IMR-90 (cell line): ENCODE measurements at regions not wholly inside any gene's neighbourhood (a gene's known extent, or its start where the extent isn't known, plus 50 kb on each side); places are given as distances from the start of the nearest gene placed in this dataset.

Experiments used
- ATAC-seq: fragments of 200-7000 bp; cut with Tn5 transposase; 2 replicates; pipeline ENCODE4 v1.9.1; 2020; ENCODE audit warnings: low read depth, mild to moderate bottlenecking, moderate library complexity
- BruUV-seq: library from RNA; stranded (reverse); fragments of 400-500 nt; replicated peaks from 2 replicates; lab custom pipeline; 2021; lab: Mats Ljungman, UMichigan
- CTCF ChIA-PET: fragments of 300-600 bp; formaldehyde crosslinking; extraction: SDS; loops from one replicate; lab custom pipeline; 2021; ENCODE audit warnings: antibody characterized with exemption; lab: Yijun Ruan, JAX
- POLR2A ChIA-PET: fragments of 300-600 bp; sonication (Branson Sonifier 250); formaldehyde crosslinking; loops from one replicate; lab custom pipeline; 2022; ENCODE audit warnings: antibody characterized with exemption; ENCODE audit not compliant: unreplicated experiment; lab: Charles Lee
- DNase-seq: peaks from one replicate; pipeline ENCODE4 v3.0.0; 2013
- H2AFZ ChIP-seq: replicated peaks from 2 replicates; pipeline ENCODE3; 2013; ENCODE audit warnings: low read length, mild to moderate bottlenecking; ENCODE audit not compliant: poor library complexity
- H2AK5ac ChIP-seq: 2 replicates; pipeline ENCODE4 v1.6.1; 2013; ENCODE audit warnings: low read depth, low read length, inconsistent platforms
- H2AK9ac ChIP-seq: replicated peaks from 2 replicates; pipeline ENCODE3; 2013; ENCODE audit warnings: mild to moderate bottlenecking, low read depth, low read length, moderate library complexity; ENCODE audit not compliant: poor library complexity
- H2BK120ac ChIP-seq: 2 replicates; pipeline ENCODE4 v1.6.1; 2013; ENCODE audit warnings: low read depth, low read length, inconsistent platforms
- H2BK15ac ChIP-seq: 3 replicates; pipeline ENCODE4 v1.6.1; 2013; ENCODE audit warnings: low read depth, low read length, inconsistent platforms
- H2BK20ac ChIP-seq: 2 replicates; pipeline ENCODE4 v1.6.1; 2013; ENCODE audit warnings: low read depth, mild to moderate bottlenecking, inconsistent platforms, low read length, moderate library complexity
- H2BK5ac ChIP-seq: 2 replicates; pipeline ENCODE4 v1.6.1; 2013; ENCODE audit warnings: mild to moderate bottlenecking, low read depth, low read length, inconsistent platforms; ENCODE audit not compliant: poor library complexity, severe bottlenecking
- H3K14ac ChIP-seq: replicated peaks from 2 replicates; pipeline ENCODE4 v1.6.1; 2013; ENCODE audit warnings: low read depth, low read length, inconsistent platforms
- H3K18ac ChIP-seq: 2 replicates; pipeline ENCODE4 v1.6.1; 2013; ENCODE audit warnings: low read depth, low read length, control low read depth
- H3K23ac ChIP-seq: 2 replicates; pipeline ENCODE4 v1.6.1; 2013; ENCODE audit warnings: low read depth, low read length, inconsistent platforms
- H3K27ac ChIP-seq: 2 replicates; pipeline ENCODE4 v1.5.1; 2013; ENCODE audit warnings: mild to moderate bottlenecking, control low read depth, low read length; ENCODE audit not compliant: insufficient read depth
- H3K27me3 ChIP-seq: 2 replicates; pipeline ENCODE4 v1.6.1; 2013; ENCODE audit warnings: low read length; ENCODE audit not compliant: control insufficient read depth, insufficient read depth
- H3K36me3 ChIP-seq: 2 replicates; pipeline ENCODE4 v1.6.1; 2013; ENCODE audit warnings: low read length, mixed read lengths; ENCODE audit not compliant: control insufficient read depth, insufficient read depth
- H3K4ac ChIP-seq: 2 replicates; pipeline ENCODE4 v1.6.1; 2013; ENCODE audit warnings: low read depth, low read length, inconsistent platforms
- H3K4me1 ChIP-seq: 2 replicates; pipeline ENCODE4 v1.6.1; 2013; ENCODE audit warnings: low read length, mixed read lengths; ENCODE audit not compliant: control insufficient read depth, insufficient read depth
- H3K4me2 ChIP-seq: 2 replicates; pipeline ENCODE4 v1.6.1; 2013; ENCODE audit warnings: low read depth, mild to moderate bottlenecking, control low read depth, low read length, moderate library complexity
- H3K4me3 ChIP-seq: 2 replicates; pipeline ENCODE4 v1.5.1; 2013; ENCODE audit warnings: low read depth, mild to moderate bottlenecking, control low read depth, low read length, moderate library complexity; ENCODE audit not compliant: insufficient read depth
- H3K56ac ChIP-seq: 2 replicates; pipeline ENCODE4 v1.6.1; 2013; ENCODE audit warnings: low read length, inconsistent platforms; ENCODE audit not compliant: insufficient read depth; ENCODE audit errors: extremely low read depth
- H3K79me1 ChIP-seq, 2 experiments: 2 replicates each; pipeline ENCODE4 v1.6.1; 2013; ENCODE audit warnings: low read length in 2 of 2, inconsistent platforms in 1 of 2, low read depth in 1 of 2
- H3K9ac ChIP-seq: 2 replicates; pipeline ENCODE4 v1.6.1; 2013; ENCODE audit warnings: low read depth, low read length, control low read depth
- H3K9me1 ChIP-seq: 2 replicates; pipeline ENCODE4 v1.6.1; 2013; ENCODE audit warnings: low read length, inconsistent platforms; ENCODE audit not compliant: insufficient read depth
- H3K9me3 ChIP-seq: 2 replicates; pipeline ENCODE4 v1.6.1; 2013; ENCODE audit warnings: low read length; ENCODE audit not compliant: control insufficient read depth, insufficient read depth
- H4K20me1 ChIP-seq: 2 replicates; pipeline ENCODE4 v1.6.1; 2013; ENCODE audit warnings: low read length, inconsistent platforms; ENCODE audit not compliant: insufficient read depth
- H4K5ac ChIP-seq: 2 replicates; pipeline ENCODE4 v1.6.1; 2013; ENCODE audit warnings: mild to moderate bottlenecking, low read depth, low read length, control low read depth
- H4K8ac ChIP-seq, 2 experiments: 2 replicates each; pipeline ENCODE4 v1.6.1; 2013; ENCODE audit warnings: low read depth in 2 of 2, low read length in 2 of 2, control low read depth in 1 of 2, inconsistent platforms in 1 of 2
- H4K91ac ChIP-seq: 2 replicates; pipeline ENCODE4 v1.6.1; 2013; ENCODE audit warnings: low read depth, low read length, inconsistent platforms; ENCODE audit not compliant: insufficient read depth
- BHLHE40 ChIP-seq: fragments of 150-350 bp; IDR thresholded peaks from 2 replicates; pipeline ENCODE4 v1.6.1; 2016; ENCODE audit warnings: mild to moderate bottlenecking, low read depth, low read length
- CEBPB ChIP-seq: IDR thresholded peaks from 2 replicates; pipeline ENCODE4 v1.6.1; 2012; ENCODE audit warnings: low read depth, low read length, improper control_type of control experiment
- CTCF ChIP-seq: conservative IDR thresholded peaks from 2 replicates; pipeline ENCODE4 v1.5.1; 2012; ENCODE audit warnings: mild to moderate bottlenecking, low read depth, low read length, improper control_type of control experiment
- ELK1 ChIP-seq: fragments of 150-350 bp; IDR thresholded peaks from 2 replicates; pipeline ENCODE4 v1.6.1; 2016; ENCODE audit warnings: low read depth, mild to moderate bottlenecking, low read length, moderate library complexity, borderline replicate concordance
- FOS ChIP-seq: fragments of 150-350 bp; IDR thresholded peaks from 2 replicates; pipeline ENCODE4 v1.6.1; 2016; ENCODE audit warnings: low read depth, low read length
- MAZ ChIP-seq: IDR thresholded peaks from 2 replicates; pipeline ENCODE4 v1.6.1; 2012; ENCODE audit warnings: low read depth, mild to moderate bottlenecking, low read length, improper control_type of control experiment, moderate library complexity, borderline replicate concordance
- MXI1 ChIP-seq: IDR thresholded peaks from 2 replicates; pipeline ENCODE4 v1.6.1; 2012; ENCODE audit warnings: low read depth, mild to moderate bottlenecking, low read length, moderate library complexity, borderline replicate concordance
- POLR2A ChIP-seq: IDR thresholded peaks from 2 replicates; pipeline ENCODE4 v1.6.1; 2012; ENCODE audit warnings: mild to moderate bottlenecking, low read depth, low read length
- RAD21 ChIP-seq: IDR thresholded peaks from 2 replicates; pipeline ENCODE4 v1.6.1; 2012; ENCODE audit warnings: low read length, improper control_type of control experiment
- RFX5 ChIP-seq: IDR thresholded peaks from 2 replicates; pipeline ENCODE4 v1.8.0; 2012; ENCODE audit warnings: low read depth, mild to moderate bottlenecking, low read length, moderate library complexity
- SMC3 ChIP-seq: fragments of 150-350 bp; IDR thresholded peaks from 2 replicates; pipeline ENCODE4 v1.6.1; 2016; ENCODE audit warnings: low read depth, mild to moderate bottlenecking, antibody characterized with exemption, low read length, moderate library complexity
- USF2 ChIP-seq: fragments of 150-350 bp; IDR thresholded peaks from 2 replicates; pipeline ENCODE4 v1.6.1; 2017; ENCODE audit warnings: mild to moderate bottlenecking, antibody characterized with exemption, low read length, low read depth
- WGBS, 2 experiments: methylation state at CpG; one replicate each; pipeline versions ENCODE4 v1.1.5 to v1.1.7; 2013; ENCODE audit warnings: missing lambda C conversion rate in 2 of 2; ENCODE audit not compliant: insufficient read length in 1 of 2; ENCODE audit errors: extremely low coverage in 2 of 2; 5-methylcytosine and 5-hydroxymethylcytosine counted together
- dilution Hi-C: fragments of 300-500 bp; cut with HindIII; formaldehyde crosslinking; loops from one replicate; pipeline ENCODE4 v1.14.3; 2018; ENCODE audit warnings: low sequenced_read_pairs; ENCODE audit not compliant: unreplicated experiment
- in situ Hi-C: fragments of 300-500 bp; cut with MboI; formaldehyde crosslinking; loops from 3 replicates; pipeline ENCODE4 v1.14.3; 2019; ENCODE audit warnings: low sequenced_read_pairs, inconsistent platforms, mixed read lengths
- intact Hi-C: fragments of 100-400 bp; cut with micrococcal nuclease; formaldehyde crosslinking; loops from 2 replicates; pipeline ENCODE4 v1.10.0; 2022

GRCh38 chr3:159733194-159733860 lies 255.3 kb upstream of the IL12A start:
- peak overlapping the region; percentile 23; the same call in 1 of the 2 replicates for H3K4ac ChIP-seq
- WGBS, 2 experiments = no CpG with 5 or more reads among the region's 5 CpGs
- CTCF ChIA-PET = interaction anchor here (0.5 to 1.5 kb wide), 4 partner anchors 31 to 87 kb away, joined by 3 to 6 read pairs (median 3); no protein-coding TSS in a partner anchor

More at GRCh38 chr3:159733194-159733860, 255.3 kb upstream of the IL12A start:
- Histone ChIP-seq H4K5ac (peak overlapping the region; percentile 67; the same call in 1 of the 2 replicates), H3K18ac (peak overlapping the region; percentile 98; the same call in 1 of the 2 replicates), H3K4me2 (peak overlapping the region; percentile 98), H2AK9ac (no peak overlapping the region), H3K14ac (0 out of 2 replicates have a peak overlapping the region, but pooled peaks have one; percentile 5), H3K23ac (peak overlapping the region; percentile 51; the same call in 1 of the 2 replicates), H3K56ac (peak overlapping the region; percentile 76), H3K9me1 (peaks cover 5% of the 10 kb centered on the region), H3K27ac (peak overlapping the region; percentile 17; the same call in 1 of the 2 replicates), H2BK20ac (peak overlapping the region; percentile 77), H4K20me1 (0 out of 2 replicates have a peak, but pooled peaks cover 6% of the 10 kb centered on the region), H3K9ac (peak overlapping the region; percentile 4; the same call in 1 of the 2 replicates), H3K27me3 (no peaks in the 10 kb centered on the region), H3K4me1 (peaks cover 15% of the 10 kb centered on the region), H2AK5ac (no peak overlapping the region), H4K91ac (peak overlapping the region; percentile 65; the same call in 1 of the 2 replicates), H3K79me1 (peaks cover 5 to 6% of the 10 kb centered on the region in 2 experiments; a peak in 3 of 4 replicates), H3K9me3 (no peaks in the 10 kb centered on the region), H3K36me3 (no peaks in the 10 kb centered on the region), H4K8ac (peak overlapping the region; percentile 25 to 83; a peak in 3 of 4 replicates), H2BK5ac (peak overlapping the region; percentile 95), H2AFZ (no peak overlapping the region), H2BK15ac (0 out of 3 replicates have a peak overlapping the region, but pooled peaks have one; percentile 9), H3K4me3 (peak overlapping the region; percentile 22; the same call in 1 of the 2 replicates), H2BK120ac (peak overlapping the region; percentile 73)
- TF ChIP-seq BHLHE40 (no peak), RFX5 (no peak), RAD21 (no peak), SMC3 (no peak), CTCF (no peak), FOS (no peak), USF2 (no peak), POLR2A (no peak), MAZ (no peak), MXI1 (no peak), CEBPB (no peak), ELK1 (no peak)
- peak; percentile 88 for DNase-seq
- peak; percentile 84 for ATAC-seq
- dilution Hi-C loops = no loop called here
- in situ Hi-C loops = no loop called here
- BruUV-seq = no TSS peak
- intact Hi-C loops = loop anchor here (1.0 to 5.0 kb wide), 4 partner anchors 32 to 117 kb away; no protein-coding TSS in a partner anchor
- POLR2A ChIA-PET = interaction anchor here (0.5 to 0.6 kb wide), 3 partner anchors 103 to 566 kb away, joined by 3 to 5 read pairs (median 3); no protein-coding TSS in a partner anchor
